GM12865 (cell line): ENCODE measurements at regions not wholly inside any gene's neighbourhood (a gene's known extent, or its start where the extent isn't known, plus 50 kb on each side); places are given as distances from the start of the nearest gene placed in this dataset.

Experiments
- DNase-seq: peaks from one replicate; pipeline ENCODE4 v3.0.0; 2010; ENCODE audit warnings: low read depth
- H3K4me3 ChIP-seq: 2 replicates; pipeline ENCODE4 v1.5.1; 2011; ENCODE audit warnings: mild to moderate bottlenecking, low read depth, low read length, control low read depth
- TF ChIP-seq, protein P1 (sequence below): IDR thresholded peaks from 2 replicates; pipeline ENCODE4 v1.5.1; 2011; ENCODE audit warnings: low read length, control low read depth, low read depth, inconsistent platforms; ENCODE audit not compliant: insufficient read depth; ENCODE audit errors: missing control alignments

DNA sequence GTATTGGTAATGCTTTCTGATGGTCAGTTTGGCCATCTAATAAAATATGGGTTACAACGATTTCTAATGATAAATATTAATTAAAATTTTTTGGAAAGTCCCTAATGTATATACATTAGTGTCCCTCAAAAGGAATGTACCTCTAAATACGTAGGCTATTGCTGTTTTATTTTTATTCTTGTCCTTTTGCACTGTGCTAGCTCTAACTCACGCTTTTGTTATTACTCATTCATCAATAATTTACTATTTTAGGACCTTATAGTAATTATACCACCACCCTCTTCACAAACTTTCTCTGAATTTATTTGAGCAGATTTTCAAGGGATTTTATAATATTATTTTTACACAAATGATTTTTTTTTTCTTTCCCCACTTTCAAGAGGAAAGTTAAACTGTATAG, 795.9 kb upstream of the PCDH9 start:
- H3K4me3 ChIP-seq, result no peak overlapping the region

GRCh38 chr13:68025604-68026003, 795.5 kb upstream of the PCDH9 start:
- no peak overlapping the region for H3K4me3 ChIP-seq
- TF ChIP-seq, protein P1, sequence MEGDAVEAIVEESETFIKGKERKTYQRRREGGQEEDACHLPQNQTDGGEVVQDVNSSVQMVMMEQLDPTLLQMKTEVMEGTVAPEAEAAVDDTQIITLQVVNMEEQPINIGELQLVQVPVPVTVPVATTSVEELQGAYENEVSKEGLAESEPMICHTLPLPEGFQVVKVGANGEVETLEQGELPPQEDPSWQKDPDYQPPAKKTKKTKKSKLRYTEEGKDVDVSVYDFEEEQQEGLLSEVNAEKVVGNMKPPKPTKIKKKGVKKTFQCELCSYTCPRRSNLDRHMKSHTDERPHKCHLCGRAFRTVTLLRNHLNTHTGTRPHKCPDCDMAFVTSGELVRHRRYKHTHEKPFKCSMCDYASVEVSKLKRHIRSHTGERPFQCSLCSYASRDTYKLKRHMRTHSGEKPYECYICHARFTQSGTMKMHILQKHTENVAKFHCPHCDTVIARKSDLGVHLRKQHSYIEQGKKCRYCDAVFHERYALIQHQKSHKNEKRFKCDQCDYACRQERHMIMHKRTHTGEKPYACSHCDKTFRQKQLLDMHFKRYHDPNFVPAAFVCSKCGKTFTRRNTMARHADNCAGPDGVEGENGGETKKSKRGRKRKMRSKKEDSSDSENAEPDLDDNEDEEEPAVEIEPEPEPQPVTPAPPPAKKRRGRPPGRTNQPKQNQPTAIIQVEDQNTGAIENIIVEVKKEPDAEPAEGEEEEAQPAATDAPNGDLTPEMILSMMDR, result no peak

More for the DNA sequence above, 795.9 kb upstream of the PCDH9 start:
- TF ChIP-seq, protein P1, result no peak
- no peak for DNase-seq

GRCh38 chr13:68023838-68024581, 793.9 kb upstream of the PCDH9 start:
- TF ChIP-seq, protein P1, result no peak
- no peak overlapping the region for H3K4me3 ChIP-seq
- DNase-seq, result no peak

More at GRCh38 chr13:68025604-68026003, 795.5 kb upstream of the PCDH9 start:
- DNase-seq, result no peak

GRCh38 chr13:68019901-68020300, 789.8 kb upstream of the PCDH9 start:
- no peak for DNase-seq
- TF ChIP-seq, protein P1, result no peak
- no peak overlapping the region for H3K4me3 ChIP-seq

GRCh38 chr13:68009546-68009945, 779.4 kb upstream of the PCDH9 start:
- no peak overlapping the region for H3K4me3 ChIP-seq
- no peak for DNase-seq
- TF ChIP-seq, protein P1, result no peak

DNA sequence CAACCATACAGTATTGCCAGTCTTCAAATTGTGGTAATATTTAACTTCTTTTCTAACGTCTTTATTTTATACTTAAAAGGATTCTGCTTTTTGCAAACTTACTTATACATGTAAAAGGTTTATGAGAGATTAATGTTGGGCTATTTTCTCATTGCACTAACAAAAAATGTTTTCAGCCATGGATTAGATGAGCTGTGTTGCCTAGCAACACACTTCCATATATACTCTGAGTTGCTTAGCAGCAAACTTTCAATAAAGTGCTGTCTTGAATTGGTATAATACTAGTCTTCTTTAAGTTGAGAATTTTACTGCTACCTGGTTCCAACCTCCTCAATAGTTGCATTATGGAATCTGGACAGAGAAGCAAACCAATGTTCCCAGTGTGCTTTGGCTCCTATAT, 777.4 kb upstream of the PCDH9 start:
- TF ChIP-seq, protein P1, result no peak
- DNase-seq, result no peak
- no peak overlapping the region for H3K4me3 ChIP-seq

GRCh38 chr13:67996101-67996500, 766.0 kb upstream of the PCDH9 start:
- no peak for DNase-seq
- TF ChIP-seq, protein P1, result no peak
- no peak overlapping the region for H3K4me3 ChIP-seq
